ENCODE measurements at regions not wholly inside any gene's neighbourhood (a gene's known extent, or its start where the extent isn't known, plus 50 kb on each side); places are given as distances from the start of the nearest gene placed in this dataset.
A peak's percentile ranks its signal among the peaks of the same experiment; 100 is the strongest.

GRCh38 chr7:156219307-156220077 lies 407.2 kb upstream of the SHH start:
- 82 to 88% methylated on average over 14 to 18 of the region's 18 CpGs for WGBS, 2 donors
- TF ChIP-seq CTCF (IDR thresholded peaks at IDR 0.05) (no peak), POLR2A (IDR thresholded peaks at IDR 0.05) (no peak), POLR2AphosphoS5 (IDR thresholded peaks at IDR 0.05) (no peak), EP300 (IDR thresholded peaks at IDR 0.05) (no peak)
- Histone ChIP-seq H3K27me3 (no peaks in the 10 kb centered on the region), H3K4me1 (no peaks in the 10 kb centered on the region), H3K27ac (no peak overlapping the region), H3K9me3 (no peaks in the 10 kb centered on the region), H3K36me3 (no peaks in the 10 kb centered on the region), H3K4me3 (no peak overlapping the region)
- ATAC-seq (ENCODE audit: low FRiP score in 2 of 2) (no peak), DNase-seq (peak in 1 of 2 donors; percentile 33)

GRCh38 chr7:156218544-156219306 lies 406.5 kb upstream of the SHH start:
- Histone ChIP-seq H3K27me3 (no peaks in the 10 kb centered on the region), H3K4me3 (no peak overlapping the region), H3K9me3 (no peaks in the 10 kb centered on the region), H3K36me3 (no peaks in the 10 kb centered on the region), H3K27ac (no peak overlapping the region), H3K4me1 (no peaks in the 10 kb centered on the region)
- DNase-seq (peak in 1 of 2 donors; percentile 33), ATAC-seq (ENCODE audit: low FRiP score in 2 of 2) (no peak)
- TF ChIP-seq CTCF (IDR thresholded peaks at IDR 0.05) (no peak), POLR2A (IDR thresholded peaks at IDR 0.05) (no peak), POLR2AphosphoS5 (IDR thresholded peaks at IDR 0.05) (no peak), EP300 (IDR thresholded peaks at IDR 0.05) (no peak)
- WGBS, 2 donors = 75 to 79% methylated on average over 6 to 13 of the region's 13 CpGs

DNA sequence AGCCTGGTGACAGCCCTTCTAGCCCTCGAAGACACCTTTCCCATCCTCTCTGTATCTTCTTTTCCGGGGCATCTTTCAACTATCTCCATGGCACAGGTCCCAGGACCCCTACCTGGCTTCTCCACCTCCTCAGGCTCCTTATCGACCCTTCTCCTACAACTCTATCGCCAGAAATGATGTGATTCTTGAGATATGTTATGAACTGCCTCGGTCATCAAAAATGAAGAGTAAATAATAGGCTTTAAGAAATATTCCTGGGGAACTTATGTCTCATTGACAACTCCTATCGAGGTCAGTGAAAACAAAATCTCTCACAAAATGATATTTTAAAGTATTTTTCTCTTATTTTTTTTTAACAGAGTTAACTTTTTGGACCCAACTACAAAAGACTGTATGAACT lies 405.5 kb upstream of the SHH start:
- no peaks in the 10 kb centered on the region for H3K27me3 ChIP-seq
- ATAC-seq (ENCODE audit: low FRiP score in 2 of 2) = no peak

DNA sequence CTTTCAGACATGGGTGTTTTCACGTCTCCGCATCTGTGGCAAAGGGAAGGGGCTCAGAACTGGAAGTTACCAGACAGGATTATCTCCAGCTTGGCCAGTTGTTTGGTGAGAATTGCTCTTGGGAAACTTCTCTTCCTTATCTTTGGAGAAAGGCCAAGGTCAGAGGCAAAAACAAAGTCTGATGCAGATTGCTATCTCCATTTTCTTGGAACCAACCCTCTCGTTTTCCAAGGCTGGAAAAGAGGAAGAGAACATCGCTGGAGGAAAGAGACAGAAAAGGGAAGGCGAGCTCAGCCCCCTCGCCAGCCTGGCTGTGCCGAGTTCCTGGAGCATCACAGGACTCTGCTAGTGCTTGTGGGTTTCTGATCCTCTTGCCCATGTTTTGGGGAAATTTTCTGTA lies 396.8 kb upstream of the SHH start:
- H3K4me1 ChIP-seq = no peaks in the 10 kb centered on the region
- ATAC-seq (ENCODE audit: low FRiP score in 2 of 2) = no peak
- WGBS, 2 donors = 64 to 67% methylated on average over 7 of the region's 7 CpGs
- DNase-seq = no peak
- TF ChIP-seq CTCF (IDR thresholded peaks at IDR 0.05) = no peak
- TF ChIP-seq POLR2A (IDR thresholded peaks at IDR 0.05) = no peak
- TF ChIP-seq POLR2AphosphoS5 (IDR thresholded peaks at IDR 0.05) = no peak
- no peak for TF ChIP-seq EP300 (IDR thresholded peaks at IDR 0.05)
- no peak overlapping the region for H3K27ac ChIP-seq
- H3K9me3 ChIP-seq = no peaks in the 10 kb centered on the region
- no peaks in the 10 kb centered on the region for H3K36me3 ChIP-seq
- no peaks in the 10 kb centered on the region for H3K27me3 ChIP-seq
- no peak overlapping the region for H3K4me3 ChIP-seq

More for the DNA sequence above, 405.5 kb upstream of the SHH start:
- Histone ChIP-seq H3K36me3 (no peaks in the 10 kb centered on the region), H3K4me3 (no peak overlapping the region), H3K9me3 (no peaks in the 10 kb centered on the region), H3K4me1 (no peaks in the 10 kb centered on the region), H3K27ac (no peak overlapping the region)
- no peak for DNase-seq
- TF ChIP-seq POLR2A (IDR thresholded peaks at IDR 0.05) (no peak), CTCF (IDR thresholded peaks at IDR 0.05) (no peak), POLR2AphosphoS5 (IDR thresholded peaks at IDR 0.05) (no peak), EP300 (IDR thresholded peaks at IDR 0.05) (no peak)
- WGBS, 2 donors = 84 to 85% methylated on average over 6 of the region's 6 CpGs

Data from upper lobe of left lung (tissue), 6 donors.